ENCODE measurements at regions not wholly inside any gene's neighbourhood (a gene's known extent, or its start where the extent isn't known, plus 50 kb on each side); places are given as distances from the start of the nearest gene placed in this dataset.

GRCh38 chr12:91628656-91629055, 446.0 kb upstream of the DCN start:
- DNase-seq (ENCODE audit: low read depth in 3 of 3), result no peak

GRCh38 chr12:91627225-91627624, 444.6 kb upstream of the DCN start:
- no peak for DNase-seq (ENCODE audit: low read depth in 3 of 3)

DNA sequence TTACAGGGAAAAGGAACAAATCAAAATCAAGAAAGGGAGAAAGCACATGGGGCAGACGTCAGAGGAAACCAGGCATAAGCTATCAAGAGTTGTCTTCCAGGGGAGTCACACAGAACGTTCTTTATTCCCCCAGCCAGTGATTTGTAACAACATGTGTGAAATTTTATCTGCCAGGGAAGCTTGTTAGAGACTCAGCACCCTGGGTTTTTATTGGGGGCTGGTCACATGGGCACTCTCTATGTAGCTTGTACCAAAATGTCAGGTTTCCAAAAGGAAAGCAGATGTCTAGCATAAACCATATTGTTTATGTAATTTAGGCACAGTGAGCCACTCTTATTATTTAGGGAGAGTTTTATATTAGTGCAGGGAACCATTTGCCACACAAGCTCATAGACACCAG, 440.4 kb upstream of the DCN start:
- no peak for DNase-seq (ENCODE audit: low read depth in 3 of 3)

DNA sequence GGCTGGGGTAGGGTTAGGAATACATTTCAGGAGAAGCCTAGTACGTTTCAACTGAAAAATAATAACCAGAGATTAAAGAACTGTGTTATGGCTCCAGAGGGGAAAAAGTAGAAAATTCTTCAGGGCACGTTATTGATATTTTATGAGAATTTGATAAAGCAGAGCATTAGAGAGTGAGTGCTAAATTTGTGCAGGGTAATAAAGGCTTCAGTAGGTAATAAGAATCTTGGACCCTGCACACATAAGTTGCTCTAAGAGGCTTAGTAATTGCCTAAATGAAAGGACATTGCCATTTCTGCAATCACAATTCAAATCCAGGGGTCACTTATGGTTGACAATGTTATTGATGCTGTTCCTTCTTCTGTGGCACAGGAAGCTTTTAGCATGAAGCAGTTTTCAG, 439.4 kb upstream of the DCN start:
- no peak for DNase-seq (ENCODE audit: low read depth in 3 of 3)

DNA sequence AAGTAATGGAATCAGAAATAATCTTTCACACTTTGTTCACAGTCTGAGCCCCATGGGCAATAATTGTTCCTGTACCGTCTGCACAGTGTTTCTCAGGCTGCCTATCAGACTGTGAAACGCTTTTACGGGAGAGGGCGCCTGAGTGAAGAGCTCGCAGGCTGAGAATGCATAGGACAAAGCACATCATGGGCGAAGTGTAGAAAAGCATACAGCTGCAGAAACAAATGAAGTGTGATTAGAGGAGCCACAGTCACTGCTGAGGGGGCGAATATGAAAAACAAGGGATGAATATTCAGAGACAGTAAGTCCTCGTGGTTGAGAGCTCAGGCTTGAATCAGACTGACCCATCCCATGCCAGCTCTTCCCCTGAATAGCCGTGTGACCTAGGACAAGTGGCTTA, 438.4 kb upstream of the DCN start:
- DNase-seq (ENCODE audit: low read depth in 3 of 3), result no peak

- no peak for DNase-seq (ENCODE audit: low read depth in 3 of 3)
These were observed 437.8 kb upstream of the DCN start for GRCh38 chr12:91620422-91620821.

DNA sequence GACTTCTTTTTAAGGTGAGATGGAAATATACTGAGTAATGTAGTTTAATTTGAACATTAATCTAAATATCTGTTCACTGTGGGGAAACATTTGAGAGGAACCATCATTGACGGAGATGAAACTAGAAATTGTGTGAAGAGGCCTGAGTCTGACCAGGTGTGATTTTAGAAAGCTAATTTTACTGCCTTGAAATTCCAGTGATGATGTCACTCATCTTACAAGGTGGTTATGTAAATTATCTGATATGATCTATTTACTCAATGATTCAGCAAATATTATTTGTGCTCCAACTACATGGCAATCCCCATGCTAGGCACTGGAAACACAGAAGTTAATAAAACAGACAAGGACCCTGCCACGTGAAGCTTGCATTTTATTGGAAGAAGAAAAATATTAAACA, 435.7 kb upstream of the DCN start:
- no peak for DNase-seq (ENCODE audit: low read depth in 3 of 3)

DNA sequence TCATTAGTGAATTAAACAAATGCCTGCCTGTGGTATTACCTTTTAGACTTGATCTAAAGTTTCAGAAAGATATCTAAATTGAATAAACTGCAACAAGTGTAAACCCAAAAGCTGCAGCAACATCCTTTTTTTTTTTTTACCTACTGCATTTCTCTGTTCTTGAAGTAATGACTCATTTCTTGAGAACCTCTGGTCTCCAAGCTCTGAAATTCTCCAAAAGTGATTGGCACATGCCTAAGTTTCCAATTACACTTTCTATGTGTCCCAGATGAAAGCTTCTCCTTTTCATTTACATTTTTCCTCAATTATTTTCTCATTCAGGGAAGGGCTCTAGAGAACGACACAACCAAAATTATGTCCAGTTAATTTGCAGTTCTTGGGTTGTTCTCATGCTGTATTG, 435.2 kb upstream of the DCN start:
- DNase-seq (ENCODE audit: low read depth in 3 of 3), result no peak

DNA sequence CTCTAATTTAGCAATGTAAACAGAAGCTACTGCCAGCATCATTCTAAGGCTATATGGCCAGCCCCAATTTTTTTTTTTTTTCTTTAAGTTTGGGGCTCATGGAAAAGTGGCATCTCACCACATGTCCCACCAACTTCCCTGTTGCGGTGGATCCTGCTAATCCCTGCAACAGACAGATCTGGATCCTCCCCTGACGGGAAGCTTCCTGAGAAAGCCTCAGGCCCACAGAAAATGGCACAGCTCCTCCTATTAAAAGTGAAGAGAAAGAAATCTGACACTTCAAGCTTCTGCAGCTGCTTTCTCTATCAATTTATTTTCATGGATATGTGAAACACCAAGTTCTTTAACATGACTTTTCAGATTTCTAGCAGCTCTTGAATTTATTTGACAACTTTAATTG, 433.8 kb upstream of the DCN start:
- no peak for DNase-seq (ENCODE audit: low read depth in 3 of 3)

- no peak for DNase-seq (ENCODE audit: low read depth in 3 of 3)
These were observed 430.7 kb upstream of the DCN start for GRCh38 chr12:91613223-91613779.

DNA sequence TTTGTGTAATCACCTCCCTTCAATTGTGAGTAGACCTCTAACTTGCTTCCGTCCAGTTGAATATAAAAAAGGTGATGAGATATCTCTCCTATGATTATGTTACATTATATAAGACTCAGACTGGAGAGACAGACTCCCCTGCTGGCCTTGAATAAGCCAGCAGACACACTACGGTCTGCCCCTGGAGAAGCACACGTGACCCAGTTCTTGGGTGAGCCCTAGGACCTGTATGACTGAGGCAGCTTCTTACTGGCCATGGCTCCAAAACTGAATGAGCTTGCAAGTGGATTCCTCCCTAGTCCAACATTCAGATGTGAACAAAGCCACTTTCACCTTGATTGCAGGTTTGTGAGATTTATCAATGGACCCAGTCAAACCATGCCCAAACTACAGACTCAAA, 427.9 kb upstream of the DCN start:
- no peak for DNase-seq (ENCODE audit: low read depth in 3 of 3)

GRCh38 chr12:91609283-91609682, 426.7 kb upstream of the DCN start:
- no peak for DNase-seq (ENCODE audit: low read depth in 3 of 3)

GRCh38 chr12:91608542-91608941, 425.9 kb upstream of the DCN start:
- DNase-seq (ENCODE audit: low read depth in 3 of 3), result no peak

DNA sequence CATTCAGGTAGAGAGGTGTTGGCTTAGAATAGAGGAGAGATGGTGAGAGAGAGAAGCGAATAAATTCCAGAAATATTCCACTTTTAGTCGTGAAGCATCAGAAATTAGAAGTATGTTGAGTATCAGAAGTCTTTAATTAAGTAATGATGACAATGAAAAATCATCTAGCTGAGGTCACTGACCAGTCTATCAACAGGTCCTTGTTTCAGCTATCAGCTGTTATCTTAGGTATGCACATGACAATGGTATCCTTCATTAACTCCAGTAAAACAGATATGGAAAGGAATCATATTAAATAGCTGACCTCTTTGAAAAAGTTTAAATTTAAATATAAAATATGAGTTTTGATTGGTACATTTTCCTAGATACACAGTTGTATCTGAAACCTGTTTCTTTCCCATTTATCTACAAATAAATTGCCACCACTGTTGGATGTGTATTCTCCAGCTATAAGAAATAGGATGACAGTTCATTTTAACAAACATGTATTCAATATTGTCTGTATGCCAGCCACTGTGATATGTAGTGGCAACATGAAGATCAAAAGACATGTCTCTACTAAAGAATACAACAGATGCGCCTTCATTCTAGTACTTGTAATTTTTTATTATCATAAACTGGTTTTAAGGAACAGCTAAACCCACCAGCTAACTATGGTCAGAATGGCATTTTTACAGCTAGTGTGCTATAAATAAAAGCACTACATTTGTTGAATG, 424.2 kb upstream of the DCN start:
- no peak for DNase-seq (ENCODE audit: low read depth in 3 of 3)

DNA sequence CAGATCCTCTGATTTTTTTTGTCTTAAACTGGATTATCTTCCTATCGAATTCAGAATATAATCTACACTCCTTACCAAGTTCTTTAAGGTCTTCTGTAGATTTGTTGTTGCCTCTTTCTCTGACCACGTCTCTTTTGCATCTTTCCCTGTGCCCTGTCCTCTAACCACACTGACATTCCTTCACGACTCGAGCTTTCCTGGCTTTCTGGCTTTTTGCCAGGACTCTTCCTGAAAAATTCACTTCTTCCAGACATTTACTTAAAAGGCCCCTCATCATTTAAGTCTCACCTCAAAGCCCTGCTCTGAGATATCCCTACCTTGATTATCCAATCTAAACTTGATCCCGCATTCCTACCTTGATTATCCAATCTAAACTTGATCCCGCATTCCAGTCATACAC, 422.3 kb upstream of the DCN start:
- DNase-seq (ENCODE audit: low read depth in 3 of 3), result no peak

DNA sequence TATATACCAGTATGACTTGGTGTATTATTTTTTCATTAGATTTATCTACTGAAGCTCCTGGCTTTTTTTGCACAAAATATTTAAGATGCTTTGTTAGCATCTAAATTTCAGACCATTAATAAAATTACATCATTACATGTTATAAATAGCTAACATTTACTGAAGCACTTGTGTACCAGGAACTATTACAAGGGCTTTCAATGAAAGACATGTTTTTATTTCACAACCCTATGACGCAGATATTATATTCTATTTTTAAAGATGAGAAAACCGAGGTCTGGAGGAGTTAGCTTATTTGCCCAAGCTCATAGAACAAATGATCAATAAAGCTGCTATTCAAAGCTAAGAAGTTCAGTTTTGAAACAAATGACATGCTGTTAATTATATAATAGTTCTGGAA, 420.4 kb upstream of the DCN start:
- DNase-seq (ENCODE audit: low read depth in 3 of 3), result no peak

DNA sequence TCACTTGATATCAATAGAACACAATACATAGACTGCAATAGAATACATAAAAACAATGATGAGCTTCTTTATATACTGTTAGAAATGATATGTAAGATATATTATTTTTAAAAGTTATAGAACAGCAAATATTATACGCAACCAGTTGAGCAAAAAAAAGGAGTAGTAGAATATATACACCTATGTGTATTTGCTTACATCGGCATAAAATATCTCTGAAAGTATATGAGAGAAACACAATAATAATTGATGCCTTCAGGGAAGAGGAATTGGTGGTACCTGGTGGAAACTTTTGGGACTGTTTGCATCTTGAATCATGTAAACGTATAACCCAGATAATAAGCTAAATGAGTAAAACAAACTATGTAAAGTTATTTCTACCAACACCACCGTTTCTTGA, 418.4 kb upstream of the DCN start:
- DNase-seq (ENCODE audit: low read depth in 3 of 3), result no peak

GRCh38 chr12:91594715-91595114, 412.1 kb upstream of the DCN start:
- DNase-seq (ENCODE audit: low read depth in 3 of 3), result no peak

DNA sequence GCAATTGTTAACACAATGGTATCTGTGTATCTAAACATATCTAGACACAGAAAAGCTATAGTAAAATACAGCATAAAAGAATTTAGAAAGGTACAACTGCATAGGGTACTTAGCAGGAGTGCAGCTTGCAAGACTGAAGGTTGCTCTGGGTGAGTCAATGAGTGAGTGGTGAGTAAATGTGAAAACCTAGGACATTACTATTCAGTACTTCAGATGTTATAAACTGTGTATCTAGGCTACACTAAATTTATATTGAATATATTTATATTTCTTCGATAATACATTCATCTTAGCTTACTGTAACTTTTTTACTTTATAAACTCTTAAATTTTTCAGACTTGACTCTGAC, 409.0 kb upstream of the DCN start:
- DNase-seq (ENCODE audit: low read depth in 3 of 3), result no peak

DNA sequence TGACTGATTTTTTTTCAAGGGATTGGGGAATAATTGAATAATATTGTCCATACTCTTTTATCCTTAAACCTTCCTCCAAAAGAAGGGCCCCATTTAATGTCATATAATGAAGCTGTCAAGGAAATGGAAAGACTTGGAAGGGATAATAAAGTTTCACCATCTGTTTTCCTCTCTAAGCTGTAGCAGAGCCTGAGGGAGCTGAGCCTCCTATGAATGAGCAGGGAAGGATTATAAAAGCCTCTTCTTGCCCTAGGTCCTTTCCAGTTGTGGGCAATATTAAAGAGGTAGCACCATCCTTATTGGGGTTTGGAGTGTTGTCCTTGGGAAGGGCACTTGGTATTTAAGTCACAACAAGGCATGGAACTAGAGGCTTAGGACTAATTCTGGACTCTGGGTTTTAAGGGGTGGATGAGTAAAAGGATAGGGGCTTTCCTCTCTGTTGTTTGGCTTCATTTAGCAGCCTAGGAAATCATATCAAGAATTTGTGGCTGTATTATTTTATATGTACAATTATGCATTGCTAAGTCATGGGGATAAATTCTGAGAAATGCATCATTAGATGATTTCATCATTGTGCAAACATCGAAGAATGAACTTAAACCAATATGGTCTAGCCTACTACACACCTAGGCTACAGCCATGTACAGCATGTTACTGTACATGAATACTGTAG, 408.5 kb upstream of the DCN start:
- no peak for DNase-seq (ENCODE audit: low read depth in 3 of 3)

DNA sequence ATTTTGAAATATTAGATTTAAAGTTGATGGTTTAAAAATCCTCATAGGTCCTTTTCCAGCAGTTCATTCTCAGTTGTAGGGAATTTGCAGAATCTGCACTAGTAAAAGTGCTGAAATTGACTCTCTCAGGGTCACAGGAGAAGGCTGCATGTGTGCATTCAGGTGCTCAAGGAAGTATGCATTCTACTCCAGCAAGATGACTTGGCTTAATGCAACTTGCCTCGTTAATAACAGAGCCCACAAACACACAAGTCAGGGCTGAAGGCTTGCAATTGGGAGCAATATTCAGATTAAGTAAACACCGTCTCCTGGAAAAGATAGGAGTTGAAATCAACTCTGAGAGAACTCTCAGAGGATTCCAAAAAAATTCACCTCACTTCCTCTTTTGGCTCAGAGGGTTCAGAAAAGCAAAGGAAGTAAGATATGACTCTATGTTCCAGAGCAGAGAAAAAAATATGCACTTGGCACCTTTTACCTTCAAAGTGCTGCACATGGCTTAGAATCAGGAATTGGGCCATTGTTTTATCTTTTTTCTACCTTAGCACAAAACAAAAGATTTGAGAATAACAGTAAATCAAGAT, 406.3 kb upstream of the DCN start:
- no peak for DNase-seq (ENCODE audit: low read depth in 3 of 3)

- no peak for DNase-seq (ENCODE audit: low read depth in 3 of 3)
These were observed 403.4 kb upstream of the DCN start for GRCh38 chr12:91586015-91586414.

DNA sequence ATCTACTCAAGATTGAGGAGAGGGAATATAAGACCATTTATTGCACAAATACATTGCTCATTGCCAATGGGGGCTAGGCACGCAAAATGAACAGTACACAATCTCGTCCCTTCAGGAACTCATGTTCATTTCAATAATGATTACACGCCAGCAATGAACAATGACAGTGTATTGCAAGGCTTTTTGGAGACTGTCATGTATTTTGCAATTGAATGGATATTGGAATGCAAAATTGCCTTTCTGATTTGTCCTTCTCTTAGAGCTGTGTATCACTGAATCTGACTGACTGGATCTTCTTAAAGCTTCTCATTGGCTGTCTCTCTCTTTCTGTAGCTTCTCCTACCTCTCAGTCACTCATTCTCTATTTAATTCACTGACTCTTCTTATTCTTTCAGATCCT, 400.2 kb upstream of the DCN start:
- DNase-seq (ENCODE audit: low read depth in 3 of 3), result no peak
